Activated naive CD8-positive, alpha-beta T cell (primary cell): ENCODE measurements at regions not wholly inside any gene's neighbourhood (a gene's known extent, or its start where the extent isn't known, plus 50 kb on each side); places are given as distances from the start of the nearest gene placed in this dataset.
"Not testable (repeated sequence)": the region's sequence is repeated elsewhere in the genome, so short reads cannot be mapped to it uniquely, and the experiment has no call there.

Experiments
- H3K27ac Mint-ChIP-seq: one replicate; pipeline ENCODE4 v1.8.0; 2021; ENCODE audit warnings: mixed read lengths
- H3K27me3 Mint-ChIP-seq: one replicate; pipeline ENCODE4 v1.8.0; 2021; ENCODE audit warnings: mixed read lengths
- H3K36me3 Mint-ChIP-seq: one replicate; pipeline ENCODE4 v1.8.0; 2021; ENCODE audit warnings: mixed read lengths
- H3K4me1 Mint-ChIP-seq: one replicate; pipeline ENCODE4 v1.8.0; 2021; ENCODE audit warnings: low read depth, mixed read lengths
- H3K4me3 Mint-ChIP-seq: one replicate; pipeline ENCODE4 v1.8.0; 2021; ENCODE audit warnings: mild to moderate bottlenecking, mixed read lengths
- H3K9me3 Mint-ChIP-seq: one replicate; pipeline ENCODE4 v1.8.0; 2021; ENCODE audit warnings: low read depth, mixed read lengths

DNA sequence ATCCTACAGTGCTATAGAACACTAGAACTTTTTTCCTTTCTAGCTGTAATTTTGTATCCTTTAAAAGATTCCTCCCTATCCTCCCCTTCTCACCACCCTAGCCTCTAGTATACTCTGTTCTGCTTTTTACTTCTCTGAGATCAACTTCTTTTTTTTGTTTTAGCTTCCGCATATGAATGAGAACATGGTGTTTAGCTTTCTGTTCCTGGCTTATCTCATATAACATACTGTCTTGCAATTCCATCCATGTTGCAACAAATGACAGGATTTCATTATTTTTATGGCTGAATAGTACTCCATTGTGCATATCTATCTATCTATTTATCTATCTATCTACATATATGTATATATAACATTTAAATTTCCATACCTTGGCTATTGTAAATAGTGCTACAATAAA lies 126.0 kb upstream of the MAN2A1 start:
- Mint-ChIP-seq H3K4me3 (no peak overlapping the region), H3K36me3 (no peaks in the 10 kb centered on the region), H3K27ac (no peak overlapping the region), H3K4me1 (peaks cover 4% of the 10 kb centered on the region), H3K27me3 (no peaks in the 10 kb centered on the region), H3K9me3 (no peaks in the 10 kb centered on the region)

DNA sequence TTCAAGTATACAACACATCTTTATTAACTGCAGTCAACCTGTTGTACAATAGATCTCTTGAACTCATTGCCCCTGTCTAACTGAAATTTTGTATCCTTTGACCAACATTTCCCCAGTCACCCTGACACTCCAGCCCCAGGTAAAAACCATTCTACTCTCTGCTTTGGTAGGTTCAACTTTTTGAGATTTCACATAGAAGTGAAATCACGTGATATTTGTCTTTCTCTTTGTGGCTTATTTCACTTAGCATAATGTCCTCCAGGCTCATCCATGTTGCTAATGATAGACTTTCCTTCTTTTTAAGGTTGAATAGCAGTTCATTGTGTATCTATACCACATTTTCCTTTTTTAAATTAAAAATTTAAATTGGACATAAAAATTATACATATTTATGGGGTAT lies 126.5 kb upstream of the MAN2A1 start:
- no peaks in the 10 kb centered on the region for H3K27me3 Mint-ChIP-seq
- H3K36me3 Mint-ChIP-seq, result no peaks in the 10 kb centered on the region
- H3K4me1 Mint-ChIP-seq, result peaks cover 10% of the 10 kb centered on the region
- no peak overlapping the region for H3K4me3 Mint-ChIP-seq
- H3K27ac Mint-ChIP-seq, result no peak overlapping the region
- no peaks in the 10 kb centered on the region for H3K9me3 Mint-ChIP-seq

DNA sequence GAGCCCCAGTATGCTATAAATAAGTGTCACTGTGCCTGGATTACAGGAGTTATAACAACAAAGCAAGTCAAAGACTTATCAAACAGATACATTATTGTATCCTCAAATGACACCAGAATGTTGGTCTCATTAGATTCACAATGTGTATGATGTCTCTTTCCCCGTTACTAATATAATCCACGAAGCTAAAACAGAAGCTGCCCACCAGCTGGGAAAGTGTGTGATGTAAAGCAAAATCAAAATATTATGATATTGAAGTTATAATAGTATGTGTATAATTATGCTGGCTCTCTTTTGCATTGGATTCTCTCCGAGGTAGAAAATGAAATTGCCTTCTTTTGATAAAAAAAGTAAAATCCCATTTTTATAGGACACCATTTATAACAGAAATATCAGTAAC lies 127.3 kb upstream of the MAN2A1 start:
- no peaks in the 10 kb centered on the region for H3K36me3 Mint-ChIP-seq
- peaks cover 12% of the 10 kb centered on the region for H3K4me1 Mint-ChIP-seq
- H3K27ac Mint-ChIP-seq, result no peak overlapping the region
- H3K9me3 Mint-ChIP-seq, result no peaks in the 10 kb centered on the region
- H3K4me3 Mint-ChIP-seq, result no peak overlapping the region
- no peaks in the 10 kb centered on the region for H3K27me3 Mint-ChIP-seq

DNA sequence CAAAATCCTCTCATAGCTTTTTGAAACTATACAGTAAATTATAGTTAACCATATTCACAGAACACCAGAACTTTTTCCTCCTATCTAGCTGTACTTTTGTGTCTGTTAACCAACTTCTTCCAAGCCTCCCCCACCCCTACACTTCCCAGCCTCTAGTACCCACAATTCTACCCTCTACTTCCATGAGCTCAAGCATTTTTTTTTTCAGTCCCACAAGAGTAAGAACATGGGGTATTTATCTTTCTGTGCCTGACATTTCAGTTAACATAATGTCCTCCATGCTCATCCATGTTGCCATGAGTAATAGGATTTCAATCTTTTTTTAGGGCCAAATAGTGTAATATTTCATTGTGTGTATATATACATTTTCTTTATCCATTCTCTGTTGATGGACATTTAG lies 128.3 kb upstream of the MAN2A1 start:
- H3K4me3 Mint-ChIP-seq, result no peak overlapping the region
- H3K27me3 Mint-ChIP-seq, result no peaks in the 10 kb centered on the region
- H3K27ac Mint-ChIP-seq, result no peak overlapping the region
- no peaks in the 10 kb centered on the region for H3K9me3 Mint-ChIP-seq
- peaks cover 12% of the 10 kb centered on the region for H3K4me1 Mint-ChIP-seq
- no peaks in the 10 kb centered on the region for H3K36me3 Mint-ChIP-seq

DNA sequence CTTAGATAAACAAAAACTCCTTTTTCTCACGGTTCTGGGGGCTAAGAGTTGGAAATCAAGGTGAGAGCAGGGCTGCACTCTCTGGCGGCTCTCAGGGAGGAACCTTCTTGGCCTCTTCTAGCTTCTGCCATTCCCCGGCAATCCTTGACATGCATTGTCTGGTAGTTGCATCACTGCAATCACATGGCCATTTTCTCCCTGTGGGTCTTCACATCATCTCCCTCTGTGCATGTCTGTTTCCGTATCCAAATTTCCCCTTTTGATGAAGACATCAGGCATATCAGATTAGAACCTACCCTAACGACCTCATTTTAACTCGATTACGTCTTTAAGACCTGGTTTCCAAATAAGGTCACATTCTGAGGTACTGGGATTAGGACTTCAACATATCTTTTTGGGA lies 129.2 kb upstream of the MAN2A1 start:
- no peaks in the 10 kb centered on the region for H3K9me3 Mint-ChIP-seq
- peaks cover 12% of the 10 kb centered on the region for H3K4me1 Mint-ChIP-seq
- no peak overlapping the region for H3K4me3 Mint-ChIP-seq
- no peaks in the 10 kb centered on the region for H3K36me3 Mint-ChIP-seq
- no peak overlapping the region for H3K27ac Mint-ChIP-seq
- no peaks in the 10 kb centered on the region for H3K27me3 Mint-ChIP-seq

DNA sequence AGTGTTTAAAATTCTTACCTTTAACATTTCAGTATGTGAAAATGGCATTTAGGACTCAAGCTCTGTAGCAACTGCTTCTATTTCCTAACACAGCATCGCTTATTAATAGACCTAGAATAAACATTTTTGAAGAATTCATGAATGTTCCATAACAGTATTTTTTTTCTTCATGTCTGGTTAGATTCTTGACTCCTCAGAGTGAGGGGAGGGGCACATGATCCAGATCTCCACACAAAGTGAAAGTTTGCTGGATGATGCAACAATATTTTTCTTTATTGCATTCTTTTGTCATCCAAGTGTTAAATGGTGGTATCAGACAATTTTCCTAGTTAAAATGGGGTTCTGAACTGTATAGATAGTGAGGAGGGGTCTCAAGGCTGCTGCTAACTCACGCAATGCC lies 130.8 kb upstream of the MAN2A1 start:
- H3K27ac Mint-ChIP-seq, result no peak overlapping the region
- no peaks in the 10 kb centered on the region for H3K9me3 Mint-ChIP-seq
- H3K27me3 Mint-ChIP-seq, result no peaks in the 10 kb centered on the region
- H3K4me3 Mint-ChIP-seq, result no peak overlapping the region
- peaks cover 12% of the 10 kb centered on the region for H3K4me1 Mint-ChIP-seq
- H3K36me3 Mint-ChIP-seq, result no peaks in the 10 kb centered on the region

DNA sequence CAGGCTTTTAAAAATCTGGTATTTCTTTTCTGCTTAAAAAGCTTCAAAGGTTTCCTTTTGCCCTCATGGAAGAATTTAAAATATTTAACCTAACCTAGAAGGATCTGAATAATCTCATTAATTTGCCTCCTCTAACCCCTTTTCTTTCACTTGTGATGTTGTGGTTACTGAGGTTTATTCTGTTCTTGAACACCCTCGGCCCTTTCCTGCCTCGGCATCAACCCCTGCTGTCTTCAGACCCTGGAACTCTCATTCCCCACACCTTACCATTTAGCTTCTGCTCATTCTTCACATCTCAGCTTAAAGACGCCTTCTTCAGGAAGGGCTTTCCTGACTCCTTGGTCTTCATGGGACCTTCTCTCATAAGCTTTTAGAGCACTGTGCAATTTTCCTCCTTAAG lies 131.4 kb upstream of the MAN2A1 start:
- H3K4me3 Mint-ChIP-seq, result no peak overlapping the region
- H3K4me1 Mint-ChIP-seq, result peaks cover 12% of the 10 kb centered on the region
- peaks cover 3% of the 10 kb centered on the region for H3K9me3 Mint-ChIP-seq
- no peak overlapping the region for H3K27ac Mint-ChIP-seq
- H3K27me3 Mint-ChIP-seq, result no peaks in the 10 kb centered on the region
- H3K36me3 Mint-ChIP-seq, result no peaks in the 10 kb centered on the region

DNA sequence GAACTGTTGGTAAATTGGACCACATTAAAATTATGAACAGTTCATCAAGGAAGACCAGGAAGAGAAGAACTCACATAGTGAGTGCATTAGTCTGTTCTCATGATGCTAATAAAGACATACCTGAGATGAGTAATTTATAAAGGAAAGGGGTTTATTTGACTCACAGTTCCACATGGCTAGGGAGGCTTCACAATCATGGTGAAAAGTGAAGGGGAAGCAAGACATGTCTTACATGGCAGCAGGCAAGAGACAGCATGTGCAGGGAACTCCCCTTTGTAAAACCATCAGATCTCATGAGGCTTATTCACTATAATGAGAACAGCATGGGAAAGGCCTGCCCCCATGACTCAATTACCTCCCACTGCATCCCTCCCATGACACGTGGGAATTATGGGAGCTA lies 135.9 kb upstream of the MAN2A1 start:
- Mint-ChIP-seq H3K27ac (no peak overlapping the region), H3K9me3 (peaks cover 9% of the 10 kb centered on the region), H3K36me3 (peaks cover 9% of the 10 kb centered on the region), H3K27me3 (no peaks in the 10 kb centered on the region), H3K4me1 (peaks cover 8% of the 10 kb centered on the region), H3K4me3 (no peak overlapping the region)

DNA sequence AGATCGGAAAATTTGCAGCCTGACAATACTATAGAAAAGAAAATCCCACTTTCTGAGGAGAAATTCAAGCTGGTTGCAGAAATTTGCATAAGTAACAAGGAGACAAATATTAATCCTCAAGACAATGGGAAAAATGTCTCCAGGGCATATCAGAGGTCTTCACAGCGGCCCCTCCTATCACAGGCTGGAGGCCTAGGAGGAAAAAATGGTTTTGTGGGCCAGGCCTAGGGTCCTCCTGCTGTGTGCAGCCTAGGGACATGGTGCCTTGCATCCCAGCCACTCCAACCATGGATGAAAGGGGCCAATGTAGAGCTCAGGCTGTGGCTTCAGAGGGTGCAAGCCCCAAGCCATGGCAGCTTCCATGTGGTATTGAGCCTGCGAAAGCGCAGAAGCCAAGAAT lies 138.5 kb upstream of the MAN2A1 start:
- not testable (repeated sequence) for H3K27ac Mint-ChIP-seq, H3K4me1 Mint-ChIP-seq, H3K27me3 Mint-ChIP-seq, H3K4me3 Mint-ChIP-seq, H3K36me3 Mint-ChIP-seq, H3K9me3 Mint-ChIP-seq

DNA sequence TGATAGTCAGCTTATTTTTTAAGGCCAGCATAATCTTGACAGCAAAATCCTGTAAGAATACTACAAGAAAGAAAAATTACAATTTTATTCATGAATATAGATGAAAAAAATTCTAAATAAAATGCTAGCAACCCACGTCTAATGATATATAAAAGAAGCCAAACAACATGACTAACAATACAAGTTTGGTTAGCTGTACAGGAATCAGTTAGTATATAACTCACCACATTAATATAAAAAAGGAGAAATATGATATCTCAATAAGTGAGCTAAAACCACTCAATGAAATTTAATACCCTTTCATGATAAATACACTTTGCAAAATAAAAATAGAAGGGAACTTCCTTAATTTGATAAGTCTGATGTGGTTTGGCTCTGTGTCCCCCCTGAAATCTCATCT lies 139.7 kb upstream of the MAN2A1 start:
- H3K4me3 Mint-ChIP-seq, result no peak overlapping the region
- H3K4me1 Mint-ChIP-seq, result no peaks in the 10 kb centered on the region
- H3K9me3 Mint-ChIP-seq, result peaks cover 9% of the 10 kb centered on the region
- no peak overlapping the region for H3K27ac Mint-ChIP-seq
- no peaks in the 10 kb centered on the region for H3K27me3 Mint-ChIP-seq
- H3K36me3 Mint-ChIP-seq, result peaks cover 9% of the 10 kb centered on the region

DNA sequence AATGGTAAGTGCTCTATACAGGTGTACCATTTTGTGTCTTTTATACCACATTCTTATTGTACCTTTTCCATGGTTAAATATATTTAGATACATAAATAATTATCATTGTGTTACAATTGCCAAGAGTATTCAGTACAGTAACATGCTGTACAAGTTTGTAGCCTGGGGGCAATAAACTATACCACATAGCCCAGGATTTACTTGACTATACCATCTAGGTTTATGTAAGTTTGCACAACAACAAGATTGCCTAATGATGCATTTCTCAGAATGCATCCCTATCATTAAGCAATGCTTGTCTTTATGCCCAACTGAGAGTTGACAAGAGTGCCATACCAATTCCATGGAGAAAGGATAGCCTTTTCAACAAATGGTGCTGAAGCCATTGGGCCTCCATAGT lies 136.7 kb upstream of the PJA2 start:
- no peaks in the 10 kb centered on the region for H3K4me1 Mint-ChIP-seq
- H3K4me3 Mint-ChIP-seq, result no peak overlapping the region
- peaks cover 5% of the 10 kb centered on the region for H3K36me3 Mint-ChIP-seq
- H3K27ac Mint-ChIP-seq, result no peak overlapping the region
- peaks cover 6% of the 10 kb centered on the region for H3K9me3 Mint-ChIP-seq
- H3K27me3 Mint-ChIP-seq, result no peaks in the 10 kb centered on the region

DNA sequence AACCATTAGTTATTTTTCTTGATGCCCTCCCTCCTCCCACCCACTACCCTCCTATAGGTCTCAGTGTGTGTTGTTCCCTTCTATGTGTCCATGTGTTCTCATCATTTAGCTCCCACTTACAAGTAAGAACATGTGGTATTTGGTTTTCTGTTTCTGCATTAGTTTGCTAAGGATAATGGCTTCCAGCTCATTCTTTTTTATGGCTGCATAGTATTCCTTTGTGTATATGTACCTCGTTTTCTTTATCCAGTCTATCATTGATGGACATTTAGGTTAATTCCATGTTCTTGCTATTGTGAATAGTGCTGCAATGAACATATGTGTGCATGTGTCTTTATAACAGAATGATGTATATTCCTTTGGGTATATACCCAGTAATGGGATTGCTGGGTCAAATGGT lies 135.1 kb upstream of the PJA2 start:
- H3K27ac Mint-ChIP-seq, H3K36me3 Mint-ChIP-seq, H3K27me3 Mint-ChIP-seq, H3K4me3 Mint-ChIP-seq, H3K4me1 Mint-ChIP-seq: not testable (repeated sequence)
- H3K9me3 Mint-ChIP-seq, result peaks cover 13% of the 10 kb centered on the region

DNA sequence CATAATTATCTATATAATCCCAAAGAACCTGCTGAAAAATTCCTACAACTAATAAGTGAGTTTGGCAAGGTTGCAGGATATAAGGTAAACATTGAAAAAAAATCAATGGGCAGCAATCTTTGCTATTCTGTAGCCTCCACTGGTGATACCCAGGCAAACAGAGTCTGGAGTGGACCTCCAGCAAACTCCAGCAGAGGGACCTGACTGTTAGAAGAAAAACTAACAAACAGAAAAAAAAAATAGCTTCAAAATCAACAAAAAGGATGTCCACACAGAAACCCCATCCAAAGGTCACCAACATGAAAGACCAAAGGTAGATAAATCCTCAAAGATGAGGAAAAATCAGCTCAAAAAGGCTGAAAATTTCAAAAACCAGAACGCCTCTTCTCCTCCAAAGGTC lies 128.9 kb upstream of the PJA2 start:
- peaks cover 18% of the 10 kb centered on the region for H3K9me3 Mint-ChIP-seq
- not testable (repeated sequence) for H3K27me3 Mint-ChIP-seq, H3K27ac Mint-ChIP-seq, H3K4me1 Mint-ChIP-seq, H3K4me3 Mint-ChIP-seq, H3K36me3 Mint-ChIP-seq

DNA sequence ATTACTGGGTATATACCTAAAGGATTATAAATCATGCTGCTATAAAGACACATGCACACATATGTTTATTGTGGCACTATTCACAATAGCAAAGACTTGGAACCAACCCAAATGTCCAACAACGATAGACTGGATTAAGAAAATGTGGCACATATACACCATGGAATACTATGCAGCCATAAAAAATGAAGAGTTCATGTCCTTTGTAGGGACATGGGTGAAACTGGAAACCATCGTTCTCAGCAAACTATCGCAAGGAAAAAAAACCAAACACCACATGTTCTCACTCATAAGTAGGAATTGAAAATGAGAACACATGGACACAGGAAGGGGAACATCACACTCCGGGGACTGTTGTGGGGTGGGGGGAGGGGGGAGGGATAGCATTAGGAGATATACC lies 125.3 kb upstream of the PJA2 start:
- not testable (repeated sequence) for H3K36me3 Mint-ChIP-seq, H3K27ac Mint-ChIP-seq, H3K4me1 Mint-ChIP-seq, H3K9me3 Mint-ChIP-seq, H3K27me3 Mint-ChIP-seq, H3K4me3 Mint-ChIP-seq

DNA sequence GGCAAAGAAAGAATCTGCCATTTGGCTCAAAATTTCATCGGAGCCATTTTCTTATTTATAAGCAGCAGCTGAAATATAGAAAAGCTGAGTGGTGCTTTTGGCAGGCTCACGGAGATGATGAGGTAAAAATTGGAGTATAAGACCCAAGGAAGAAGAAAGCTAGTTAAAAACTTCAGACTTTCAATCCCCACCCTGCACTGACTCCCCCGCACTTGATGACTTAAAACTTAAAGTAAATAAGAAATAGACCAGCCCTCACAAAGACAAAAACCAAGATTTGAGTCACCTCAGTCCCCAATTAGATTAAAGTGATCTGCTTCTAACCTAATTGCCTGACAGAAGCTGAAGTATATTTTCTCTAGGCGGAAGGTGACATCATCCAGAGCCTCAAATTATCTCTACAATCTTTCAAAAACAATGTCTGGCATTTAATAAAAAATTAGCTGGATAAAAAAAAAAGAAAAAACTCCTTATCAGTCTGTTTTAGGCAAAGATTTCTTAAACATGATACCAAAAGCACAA lies 124.0 kb upstream of the PJA2 start:
- Mint-ChIP-seq H3K27ac (no peak overlapping the region), H3K4me1 (no peaks in the 10 kb centered on the region), H3K4me3 (no peak overlapping the region), H3K27me3 (peaks cover 8% of the 10 kb centered on the region), H3K9me3 (no peaks in the 10 kb centered on the region), H3K36me3 (no peaks in the 10 kb centered on the region)

DNA sequence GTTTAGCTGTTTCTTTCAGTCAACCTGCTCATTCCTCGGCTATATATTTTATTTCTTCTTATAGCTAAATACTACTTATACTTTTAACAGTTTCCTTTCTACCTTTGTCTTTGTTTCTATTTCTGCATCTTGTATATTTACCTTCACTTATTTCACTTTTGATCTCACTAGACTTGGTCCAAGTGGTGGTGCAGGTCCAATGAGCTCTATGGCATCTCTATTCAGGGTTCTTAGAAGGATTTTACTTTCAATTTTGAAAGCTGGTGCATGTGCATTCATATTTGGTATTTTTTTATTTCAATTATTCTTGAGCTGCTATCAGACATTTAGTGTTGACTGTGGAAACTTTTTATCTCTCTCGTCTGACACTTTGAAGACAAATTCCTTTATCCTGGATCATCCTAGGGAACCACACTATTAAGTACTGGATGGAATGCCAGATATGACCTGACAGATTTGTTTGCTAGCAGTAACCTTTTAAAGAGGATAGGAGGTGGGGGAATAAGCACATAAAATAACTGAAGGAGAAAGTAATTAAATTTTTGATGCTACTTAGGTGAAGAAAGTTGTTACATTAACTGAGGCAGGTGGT lies 123.1 kb upstream of the PJA2 start:
- no peak overlapping the region for H3K27ac Mint-ChIP-seq
- H3K27me3 Mint-ChIP-seq, result peaks cover 8% of the 10 kb centered on the region
- no peaks in the 10 kb centered on the region for H3K36me3 Mint-ChIP-seq
- no peaks in the 10 kb centered on the region for H3K4me1 Mint-ChIP-seq
- H3K9me3 Mint-ChIP-seq, result no peaks in the 10 kb centered on the region
- no peak overlapping the region for H3K4me3 Mint-ChIP-seq
